Middle frontal gyrus (tissue), 1 donor: ENCODE measurements at regions not wholly inside any gene's neighbourhood (a gene's known extent, or its start where the extent isn't known, plus 50 kb on each side); places are given as distances from the start of the nearest gene placed in this dataset.
A peak's percentile ranks its signal among the peaks of the same experiment; 100 is the strongest.
"Not testable (repeated sequence)": the region's sequence is repeated elsewhere in the genome, so short reads cannot be mapped to it uniquely, and the experiment has no call there.

Experiments
- DNase-seq: peaks from one replicate; pipeline ENCODE4 v3.0.0-alpha.2; 2015; ENCODE audit warnings: low spot score; ENCODE audit errors: extremely low spot score

DNA sequence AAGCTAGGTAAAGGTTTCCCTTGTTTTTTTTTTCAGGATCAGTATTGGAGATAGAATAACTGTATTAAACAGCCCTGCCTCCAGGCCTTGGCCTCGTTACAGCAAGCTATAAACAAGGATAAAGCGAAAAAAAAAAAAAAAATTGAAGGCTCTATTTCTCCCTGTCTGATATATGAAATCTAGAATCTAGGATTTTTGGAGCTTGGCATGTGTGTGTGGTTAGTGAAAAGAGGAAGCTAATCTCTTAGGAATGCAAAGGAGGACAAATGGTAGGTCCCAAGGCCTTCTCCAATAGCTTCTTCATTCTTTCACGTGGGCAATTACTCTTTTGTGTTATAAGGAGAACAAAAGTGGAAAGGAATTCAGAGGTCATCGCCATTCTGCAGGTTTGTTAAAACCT is 470.3 kb downstream of the TMEM114 start:
- no peak for DNase-seq

DNA sequence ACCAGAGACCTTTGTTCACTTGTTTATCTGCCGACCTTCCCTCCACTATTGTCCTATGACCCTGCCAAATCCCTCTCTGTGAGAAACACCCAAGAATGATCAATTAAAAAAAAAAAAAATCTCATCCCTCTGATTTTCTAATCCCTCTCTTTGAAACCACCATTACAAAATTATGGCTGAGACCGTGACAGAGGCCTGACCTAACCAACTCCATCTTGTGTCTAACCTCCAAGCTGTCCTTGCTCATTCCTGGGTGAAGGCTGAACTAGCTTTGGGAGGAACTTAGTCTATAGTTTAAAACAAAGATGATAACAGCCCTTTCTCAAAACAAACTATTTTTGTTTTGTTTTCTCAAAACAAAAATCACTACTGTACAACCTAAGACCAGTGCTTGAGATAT is 474.5 kb downstream of the TMEM114 start:
- no peak for DNase-seq

DNA sequence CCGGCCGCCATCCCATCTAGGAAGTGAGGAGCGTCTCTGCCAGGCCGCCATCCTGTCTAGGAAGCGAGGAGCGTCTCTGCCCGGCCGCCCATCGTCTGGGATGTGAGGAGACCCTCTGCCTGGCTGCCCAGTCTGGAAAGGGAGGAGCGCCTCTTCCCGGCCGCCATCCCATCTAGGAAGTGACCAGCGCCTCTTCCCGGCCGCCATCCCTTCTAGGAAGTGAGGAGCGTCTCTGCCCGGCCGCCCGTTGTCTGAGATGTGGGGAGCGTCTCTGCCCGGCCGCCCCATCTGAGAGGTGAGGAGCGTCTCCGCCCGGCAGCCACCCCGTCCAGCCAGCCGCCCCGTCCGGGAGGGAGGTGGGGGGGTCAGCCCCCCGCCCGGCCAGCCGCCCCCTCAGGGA is 475.4 kb downstream of the TMEM114 start:
- not testable (repeated sequence) for DNase-seq

DNA sequence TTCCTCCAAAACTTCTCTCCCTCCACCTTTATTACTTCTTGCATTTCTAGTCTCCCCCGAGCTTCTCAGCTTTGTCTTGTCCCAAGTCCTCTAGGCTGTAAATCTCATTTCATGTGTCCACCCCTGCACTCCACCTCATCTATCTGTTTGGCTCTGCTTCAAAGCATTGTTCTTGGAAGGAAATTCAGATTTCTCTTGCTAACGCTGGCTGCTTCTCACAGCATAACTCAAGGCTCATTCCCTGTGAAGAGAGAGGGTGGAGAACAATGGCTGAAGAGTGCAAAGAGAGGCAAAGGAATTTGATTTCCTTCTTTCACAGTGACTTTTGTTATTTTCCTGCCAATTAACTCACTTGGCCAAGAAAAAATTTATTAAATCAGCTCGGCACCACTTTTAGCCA is 476.5 kb downstream of the TMEM114 start:
- no peak for DNase-seq

DNA sequence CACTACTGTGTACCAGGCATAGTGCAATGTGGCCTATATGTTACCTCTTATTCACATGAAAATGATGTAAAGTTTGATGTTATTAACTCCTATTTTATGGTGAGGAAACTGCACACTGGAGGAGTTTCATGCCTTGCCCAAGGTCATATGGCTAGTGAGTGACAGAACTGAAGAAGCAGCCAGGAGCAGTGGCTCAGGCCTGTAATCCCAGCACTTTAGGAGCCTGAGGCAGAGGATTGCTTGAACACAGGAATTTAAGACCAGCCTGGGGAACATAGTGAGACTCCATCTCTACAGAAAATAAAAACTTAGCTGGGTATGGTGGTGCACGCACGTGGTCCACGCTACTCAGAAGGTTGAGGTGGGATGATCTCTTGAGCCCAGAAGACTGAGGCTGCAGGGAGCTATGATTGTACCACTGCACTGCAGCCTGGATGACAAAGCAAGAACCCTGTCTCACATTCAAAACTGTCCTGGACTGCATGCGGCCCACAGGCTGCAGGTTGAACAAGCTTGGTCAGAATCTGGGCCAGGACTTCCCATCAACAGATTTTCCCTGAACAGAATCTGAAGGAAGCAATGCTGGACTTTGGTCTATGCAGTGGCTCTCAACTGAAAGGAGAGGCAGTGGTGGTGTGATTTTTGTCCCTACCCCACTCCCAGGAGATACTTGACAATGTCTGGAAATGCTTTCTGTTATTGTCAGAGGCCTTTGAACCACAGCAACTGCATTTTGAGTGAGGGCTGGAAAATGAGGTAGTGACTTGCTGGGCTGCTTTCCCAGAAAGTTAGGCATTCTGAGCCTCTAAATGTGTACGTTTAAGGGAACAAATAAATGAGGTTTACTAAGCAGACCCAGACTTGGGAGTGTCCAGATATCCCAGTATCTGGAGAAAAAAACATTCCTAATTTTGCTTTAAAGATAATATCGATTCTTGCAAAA is 479.5 kb downstream of the TMEM114 start:
- DNase-seq = no peak

DNA sequence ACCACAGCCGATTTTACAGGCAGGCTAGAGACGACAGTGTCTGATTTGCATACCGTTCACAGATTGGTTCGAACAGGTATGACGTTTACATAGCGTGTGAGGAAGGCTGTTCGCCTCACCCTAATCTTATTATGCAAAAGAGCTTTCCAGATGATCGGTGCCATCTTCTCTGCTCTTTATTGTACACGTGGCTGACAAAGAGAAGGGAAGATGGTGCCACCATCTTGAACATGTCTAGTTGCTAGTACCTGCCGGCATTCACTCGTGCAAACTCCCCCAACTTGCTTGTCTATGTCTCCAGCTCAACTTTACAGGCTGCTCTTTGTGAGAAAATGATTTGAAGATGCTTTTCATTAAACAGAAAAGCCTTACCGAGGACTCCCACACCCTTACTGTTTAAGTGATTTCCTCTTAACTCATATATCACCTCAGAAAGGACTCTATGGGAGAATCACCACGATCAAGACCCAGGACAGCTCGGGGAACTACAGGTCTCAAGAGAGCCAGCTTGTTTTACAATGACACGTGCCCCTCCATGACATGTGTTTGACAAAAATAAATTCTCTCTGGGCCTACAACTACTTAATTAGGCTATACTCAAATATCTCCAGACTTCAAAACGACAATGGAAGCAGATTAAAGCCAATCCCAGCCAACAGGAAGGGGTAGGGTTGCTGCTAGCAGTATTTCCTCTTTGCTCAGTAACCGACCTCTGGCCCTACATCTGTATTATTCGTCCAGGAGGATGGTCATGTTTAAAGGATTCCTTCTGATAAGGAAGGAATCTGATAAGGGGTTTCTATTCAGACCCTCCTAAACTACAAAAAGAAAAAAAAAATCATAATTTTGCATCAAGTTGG is 480.6 kb downstream of the TMEM114 start:
- DNase-seq = no peak

DNA sequence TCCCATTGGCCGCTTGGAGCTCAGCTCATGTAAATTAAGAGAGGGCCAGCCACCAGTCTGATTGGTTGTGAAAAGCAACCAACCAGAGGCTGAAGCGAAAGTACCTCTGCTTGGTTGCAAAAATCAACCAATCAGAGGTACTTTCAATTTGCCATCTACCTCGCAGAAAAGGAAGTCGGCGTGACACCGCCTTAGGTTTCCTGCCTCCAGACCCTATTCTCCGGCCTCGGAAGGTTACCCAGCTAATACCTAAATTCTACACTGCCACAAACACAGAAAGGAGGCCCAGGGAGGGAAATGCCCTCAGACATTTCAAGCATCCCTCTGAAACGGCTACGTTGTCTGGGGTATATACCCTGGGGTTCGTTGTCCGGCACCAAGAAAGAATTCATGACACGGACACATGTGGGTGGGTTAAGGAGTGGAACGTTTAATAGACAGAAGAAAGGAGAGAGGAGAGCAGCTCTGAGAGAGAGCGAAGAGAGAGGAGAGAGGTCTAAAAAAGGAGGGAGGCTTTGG is 481.3 kb downstream of the TMEM114 start:
- no peak for DNase-seq

DNA sequence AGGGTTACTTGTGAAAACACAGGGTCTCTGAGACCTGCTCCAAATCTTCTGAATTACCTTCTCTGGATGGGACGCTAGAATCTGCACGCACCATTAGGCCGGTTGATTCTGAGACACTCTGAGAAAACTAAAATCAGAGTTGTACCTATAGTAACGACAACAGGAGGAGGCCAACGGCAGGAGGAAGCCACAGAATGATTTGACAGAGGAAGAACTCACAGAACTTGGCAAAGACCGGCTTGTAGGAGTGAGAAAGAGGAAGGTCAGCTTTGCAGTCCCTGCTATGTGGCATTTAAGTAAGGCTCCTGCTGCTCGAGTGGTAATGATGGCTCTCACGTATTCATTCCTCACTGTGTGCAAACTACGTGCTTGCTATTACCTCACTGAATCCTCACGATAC is 483.0 kb downstream of the TMEM114 start:
- DNase-seq = no peak

DNA sequence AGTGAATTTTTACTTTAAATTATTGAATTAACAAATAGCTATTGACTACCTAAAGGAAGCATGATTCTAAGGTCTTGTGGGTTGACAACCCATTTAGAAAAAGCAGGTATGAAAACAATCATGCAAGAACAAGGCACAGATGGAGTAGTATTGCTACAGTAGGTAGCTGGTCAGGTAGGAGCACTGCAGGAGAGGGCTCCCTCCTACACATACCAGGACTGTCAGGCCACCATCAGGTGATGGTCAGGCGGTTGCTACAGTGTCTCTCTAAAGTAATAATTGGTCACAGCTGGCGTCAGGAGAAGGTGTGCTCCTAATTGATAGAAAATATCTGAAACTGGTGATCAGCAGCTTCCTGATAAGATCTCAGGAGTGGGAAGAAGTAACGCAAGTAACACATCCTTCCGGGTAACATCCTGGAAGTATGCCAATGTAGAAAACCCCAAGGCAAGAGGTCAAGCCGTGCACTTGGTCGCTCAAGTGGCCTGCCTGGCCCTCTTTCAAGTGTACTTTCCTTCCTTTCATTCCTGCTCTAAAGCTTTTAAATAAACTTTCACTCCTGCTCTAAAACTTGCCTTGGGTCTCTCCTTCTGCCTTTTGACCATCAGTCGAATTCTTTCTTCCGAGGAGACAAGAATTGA is 486.5 kb downstream of the TMEM114 start:
- no peak for DNase-seq

DNA sequence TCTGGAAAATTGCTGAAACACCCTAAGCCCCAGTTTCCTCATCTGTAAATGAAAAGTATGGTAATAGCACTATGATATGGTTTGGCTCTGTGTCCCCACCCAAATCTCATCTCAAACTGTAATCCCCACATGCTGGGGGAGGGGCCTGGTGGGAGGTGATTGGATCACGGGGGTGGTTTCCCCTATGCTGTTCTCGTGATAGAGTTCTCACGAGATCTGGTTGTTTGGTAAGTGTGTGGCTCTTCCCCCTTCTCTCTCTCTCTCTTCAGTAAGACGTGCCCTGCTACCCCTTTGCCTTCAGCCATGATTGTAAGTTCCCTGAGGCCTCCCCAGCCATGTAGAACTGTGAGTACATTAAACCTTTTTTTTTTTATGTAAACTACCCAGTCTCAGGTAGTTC is 490.7 kb downstream of the TMEM114 start:
- DNase-seq = no peak

DNA sequence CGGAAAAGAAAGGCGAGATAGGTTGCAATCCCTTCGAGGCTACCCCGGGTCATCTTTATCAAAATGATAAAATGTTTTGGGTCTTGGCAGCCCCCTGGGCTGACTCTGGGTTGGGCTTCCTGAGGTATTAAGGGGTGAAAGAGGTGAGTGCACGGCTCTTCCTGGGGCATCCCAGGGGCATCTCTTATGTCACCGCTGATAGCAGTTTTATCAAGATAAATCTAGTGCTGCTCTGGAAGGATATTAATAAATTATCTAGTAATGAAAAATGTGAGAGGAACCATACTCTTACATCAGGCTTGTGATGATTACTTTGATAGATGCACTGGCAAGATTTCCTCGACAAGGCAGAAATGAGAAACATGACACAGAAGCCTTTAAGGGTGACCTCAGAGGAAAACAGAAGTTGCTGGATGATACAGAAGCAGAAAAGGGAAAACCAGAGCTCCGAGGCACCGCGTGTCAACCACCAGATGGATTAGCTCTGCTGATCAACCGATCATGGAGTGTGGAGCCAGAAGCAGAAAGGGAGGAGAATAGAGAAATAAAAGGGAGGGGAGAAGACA is 491.3 kb downstream of the TMEM114 start:
- DNase-seq = no peak

DNA sequence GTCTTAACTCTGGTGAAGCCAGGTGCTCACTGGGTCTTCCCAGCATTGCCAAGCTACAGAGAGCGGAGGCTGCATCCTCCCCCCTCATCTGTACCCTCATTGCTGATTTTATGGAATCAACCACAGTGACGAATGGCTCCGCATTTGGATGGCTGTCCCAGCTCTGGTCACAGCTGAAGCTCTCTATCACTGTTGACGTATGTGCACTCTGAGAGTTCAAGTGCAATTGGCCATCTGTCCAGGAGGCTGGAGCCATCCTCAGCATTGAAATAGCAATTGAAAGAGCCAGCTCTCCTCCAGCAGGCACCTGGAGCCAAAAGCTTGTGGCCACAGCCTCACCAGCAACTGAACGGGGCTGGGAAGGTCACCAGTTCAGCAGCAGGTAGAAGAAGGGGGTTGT is 494.1 kb downstream of the TMEM114 start:
- no peak for DNase-seq

DNA sequence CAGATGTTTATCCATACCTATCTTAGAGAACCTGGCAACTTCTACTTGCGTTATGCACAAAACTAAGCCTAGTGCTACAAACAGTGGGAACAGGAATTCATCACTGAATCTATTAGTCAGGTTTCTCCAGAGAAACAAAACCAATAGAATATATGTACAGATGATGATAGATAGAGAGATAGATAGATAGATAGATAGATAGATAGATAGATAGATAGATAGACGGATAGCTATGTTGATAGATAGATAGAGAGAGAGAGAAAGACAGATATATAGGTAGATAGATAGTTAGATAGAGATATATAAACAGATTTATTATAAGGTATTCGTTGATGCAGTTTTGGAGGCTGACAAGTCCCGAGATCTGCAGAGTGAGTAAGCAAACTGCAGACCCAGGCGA is 495.6 kb downstream of the TMEM114 start:
- DNase-seq = no peak

DNA sequence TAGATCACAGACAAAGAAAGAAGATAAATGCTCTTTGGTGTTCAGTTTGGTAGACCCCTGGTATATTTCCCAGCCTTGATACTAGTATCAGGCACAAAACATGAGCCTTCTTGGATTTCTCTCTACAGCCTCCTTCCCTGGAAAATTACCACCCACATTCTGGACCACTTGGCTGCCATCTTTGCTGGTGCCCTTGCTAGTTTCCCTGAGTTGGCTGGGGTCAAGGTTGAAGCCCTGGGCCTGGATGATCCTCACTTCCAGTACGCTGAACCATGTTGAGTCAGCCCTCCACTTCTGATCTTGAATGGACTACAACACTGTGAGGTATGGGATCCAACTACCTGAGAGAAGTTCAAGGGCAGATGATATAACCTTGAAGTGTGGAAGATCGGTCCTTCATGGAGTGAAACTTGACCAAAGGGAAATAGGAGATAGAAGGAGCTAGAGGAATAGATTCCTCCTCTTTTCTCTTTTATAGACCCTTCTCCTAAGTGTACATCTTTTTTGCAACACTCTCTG is 501.4 kb downstream of the TMEM114 start:
- no peak for DNase-seq

DNA sequence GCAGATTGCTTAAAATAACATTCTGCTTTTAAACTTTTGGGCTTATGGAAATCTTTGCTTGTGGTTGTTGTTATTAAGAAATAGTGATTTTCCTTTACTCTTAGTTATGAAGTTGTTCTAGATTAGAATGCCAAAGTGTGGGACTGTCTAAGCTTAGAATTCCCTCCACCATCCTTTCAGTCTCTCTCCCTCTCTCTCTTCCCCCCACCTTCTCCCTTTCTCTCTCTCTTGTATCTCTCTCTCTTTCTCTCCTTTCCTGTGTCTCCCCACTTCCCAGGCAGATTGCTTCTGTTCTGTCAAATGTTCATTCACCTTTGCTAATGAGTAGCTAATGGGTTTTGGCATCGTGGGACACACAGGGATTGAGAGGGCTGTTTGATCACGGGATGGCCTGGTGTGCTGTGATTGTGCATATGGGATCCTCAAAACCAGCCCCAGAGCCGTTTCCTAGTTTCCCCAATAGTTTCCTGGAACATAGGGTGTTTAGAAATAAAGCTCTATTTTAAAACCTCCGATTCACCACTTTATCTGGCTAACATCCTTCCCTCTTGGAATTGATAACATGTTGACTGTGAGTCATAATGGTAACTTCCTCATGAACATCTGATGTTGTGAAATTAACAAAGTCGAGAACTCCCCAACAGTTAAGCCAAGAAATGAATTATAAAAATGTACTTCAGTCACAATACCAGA is 502.6 kb downstream of the TMEM114 start:
- no peak for DNase-seq

DNA sequence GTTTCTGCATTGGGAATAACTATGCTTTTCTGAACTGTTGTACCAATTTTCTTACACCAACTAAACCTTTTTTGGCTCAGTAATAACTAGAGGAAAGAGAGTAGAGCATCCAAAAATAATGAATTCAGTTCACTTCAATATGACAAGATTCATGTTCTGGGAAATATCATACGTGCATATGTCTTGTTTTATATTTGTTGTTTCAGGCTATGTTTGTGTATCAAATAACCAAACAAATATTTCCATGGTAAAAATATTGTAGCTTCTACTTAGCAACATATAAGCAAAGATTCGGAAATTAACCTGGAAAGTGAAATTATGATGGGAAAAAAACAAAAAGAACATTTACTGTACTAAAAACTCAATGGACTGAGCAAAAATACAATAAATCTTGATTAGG is 503.2 kb downstream of the TMEM114 start:
- no peak for DNase-seq

DNA sequence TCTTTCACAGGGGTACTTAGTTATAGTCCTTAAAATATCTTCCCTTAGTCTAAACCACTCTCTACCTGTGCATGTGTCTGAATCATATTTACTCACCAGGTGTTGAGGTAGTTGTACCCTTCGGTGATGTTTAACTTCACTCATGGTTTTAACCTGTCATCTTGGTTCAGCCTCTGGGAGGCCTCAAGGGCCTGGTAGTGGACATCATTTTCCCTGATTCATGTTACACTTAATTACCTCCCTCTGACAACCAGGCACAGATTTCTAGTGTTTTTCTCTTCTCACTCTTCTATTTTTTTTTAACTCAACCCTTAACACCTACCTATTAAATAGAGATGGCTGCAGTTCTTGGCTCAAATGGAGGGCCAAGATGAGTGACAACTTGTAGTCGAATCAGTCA is 505.4 kb downstream of the TMEM114 start:
- no peak for DNase-seq

DNA sequence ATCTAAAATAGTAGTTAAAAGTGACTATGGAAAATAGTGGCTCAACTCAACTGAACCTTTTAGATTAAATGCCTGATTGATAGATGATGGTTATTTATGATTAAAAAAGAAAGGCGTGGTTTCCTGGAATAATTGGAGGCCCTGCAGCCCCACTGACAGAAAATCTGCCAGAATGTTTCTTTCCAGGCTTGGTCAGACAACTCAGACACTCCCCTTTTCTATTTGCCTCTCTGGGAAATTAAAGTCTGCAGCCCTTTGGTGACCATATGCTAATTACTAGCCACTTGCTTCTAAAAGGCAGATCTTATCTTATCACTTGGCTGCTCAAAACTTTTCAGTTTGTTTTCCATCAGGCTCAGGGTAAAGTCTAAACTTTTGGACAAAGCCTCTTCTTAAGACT is 506.0 kb downstream of the TMEM114 start:
- no peak for DNase-seq

DNA sequence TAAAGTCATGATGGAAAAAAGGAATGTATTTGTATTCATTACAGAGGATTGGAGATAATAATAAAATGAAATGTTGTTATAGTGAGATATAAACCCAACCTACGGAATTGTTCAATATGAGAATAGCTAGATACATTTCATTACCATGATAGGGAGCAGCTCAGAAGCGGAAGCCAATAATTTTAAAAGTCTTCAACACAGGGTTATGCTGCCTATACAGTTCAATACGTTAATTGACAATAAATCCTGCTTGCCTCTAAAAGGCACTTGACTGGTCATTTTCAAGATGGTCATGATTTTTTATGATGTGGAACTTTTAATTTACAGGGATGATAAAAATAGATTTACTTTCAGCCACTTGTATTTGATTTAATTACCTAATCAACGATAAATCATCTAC is 506.8 kb downstream of the TMEM114 start:
- no peak for DNase-seq

DNA sequence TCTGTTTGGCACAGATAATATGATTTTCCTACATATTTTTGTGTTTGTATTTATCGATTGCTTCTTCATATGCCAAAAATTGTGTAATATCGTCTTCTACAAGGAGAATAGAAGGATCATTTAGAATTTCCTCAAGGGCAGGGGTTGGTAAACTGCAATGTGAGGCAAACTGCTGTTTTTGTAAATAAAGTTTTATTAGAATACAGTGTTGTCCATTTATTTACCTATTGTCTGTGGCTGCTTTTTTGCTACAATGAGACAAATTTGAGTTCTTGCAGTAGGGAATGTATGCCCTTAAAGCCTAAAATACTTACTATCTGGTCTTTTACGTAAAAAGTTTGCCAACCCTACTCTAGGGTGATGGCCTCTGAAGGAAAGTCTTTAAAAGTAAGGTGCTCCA is 509.5 kb downstream of the TMEM114 start:
- DNase-seq = no peak

DNA sequence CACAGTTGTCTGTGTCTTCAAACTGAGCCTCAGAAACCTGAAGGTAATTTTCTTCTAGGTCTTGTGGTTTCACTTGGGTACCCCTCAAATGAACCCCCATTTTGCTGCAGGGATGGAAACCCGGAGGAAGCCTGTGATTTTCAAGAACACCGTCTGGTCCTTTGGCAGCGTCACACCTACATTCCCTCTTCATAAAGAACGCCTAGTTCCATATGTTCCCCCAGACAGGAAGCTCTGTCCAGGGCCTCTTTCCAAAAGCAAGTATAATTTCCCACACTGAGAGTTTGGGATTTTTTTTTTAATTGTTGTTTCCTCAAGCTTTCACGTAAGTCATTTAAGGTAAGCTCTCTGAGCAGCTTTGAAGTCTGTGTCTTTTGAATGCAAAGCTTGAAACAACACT is 515.0 kb downstream of the TMEM114 start:
- peak; percentile 8 for DNase-seq
